Fibroblast of the conjunctiva (primary cell): ENCODE measurements at regions not wholly inside any gene's neighbourhood (a gene's known extent, or its start where the extent isn't known, plus 50 kb on each side); places are given as distances from the start of the nearest gene placed in this dataset.
A peak's percentile ranks its signal among the peaks of the same experiment; 100 is the strongest.

Experiments
- DNase-seq: peaks from one replicate; pipeline ENCODE4 v3.0.0-alpha.2; 2010; ENCODE audit warnings: low read depth

- DNase-seq, result no peak
Measured at GRCh38 chr18:33517950-33518349, 60.1 kb upstream of the ASXL3 start.

GRCh38 chr18:33513027-33513426 lies 65.0 kb upstream of the ASXL3 start:
- DNase-seq, result no peak

- DNase-seq, result no peak
Measured at GRCh38 chr18:33507019-33507418, 66.5 kb upstream of the CCDC178 start.

DNA sequence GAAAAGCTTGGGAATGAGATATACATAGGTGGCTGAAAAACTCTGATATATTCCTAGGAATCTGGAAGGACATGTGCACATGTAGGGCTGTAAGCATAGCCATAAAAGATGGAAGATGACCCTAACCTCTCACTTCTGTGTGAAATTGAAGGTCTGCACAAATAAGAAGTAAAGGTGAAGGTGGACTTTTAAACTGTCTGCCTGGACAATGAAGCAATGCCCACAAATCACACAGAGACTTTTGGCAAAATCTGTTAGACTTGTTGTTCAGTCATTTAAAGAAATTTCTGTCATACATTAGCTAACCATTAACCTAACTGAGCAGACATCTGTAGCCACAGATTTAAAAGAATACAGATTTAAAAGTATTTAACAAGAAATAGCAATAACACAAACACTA lies 65.3 kb upstream of the CCDC178 start:
- no peak for DNase-seq

DNA sequence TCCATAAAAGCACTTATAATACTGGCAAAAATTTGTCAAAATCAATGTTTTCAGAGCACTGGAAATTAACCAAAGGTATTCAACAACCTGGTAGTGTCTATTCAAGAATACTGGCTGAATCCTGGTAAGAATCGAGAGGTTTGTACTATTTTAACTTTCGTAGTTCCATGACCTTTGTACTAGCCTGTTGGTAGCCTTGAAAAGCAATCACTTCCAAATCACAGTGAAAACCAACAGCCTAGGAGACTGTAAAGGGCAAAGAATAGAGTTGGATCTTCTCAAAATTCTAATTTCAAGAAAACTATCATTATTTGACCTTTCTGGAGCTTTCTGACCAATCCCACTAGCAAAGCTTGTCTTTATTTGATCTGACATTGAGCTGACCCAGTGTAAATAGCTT lies 64.8 kb upstream of the CCDC178 start:
- DNase-seq, result no peak

DNA sequence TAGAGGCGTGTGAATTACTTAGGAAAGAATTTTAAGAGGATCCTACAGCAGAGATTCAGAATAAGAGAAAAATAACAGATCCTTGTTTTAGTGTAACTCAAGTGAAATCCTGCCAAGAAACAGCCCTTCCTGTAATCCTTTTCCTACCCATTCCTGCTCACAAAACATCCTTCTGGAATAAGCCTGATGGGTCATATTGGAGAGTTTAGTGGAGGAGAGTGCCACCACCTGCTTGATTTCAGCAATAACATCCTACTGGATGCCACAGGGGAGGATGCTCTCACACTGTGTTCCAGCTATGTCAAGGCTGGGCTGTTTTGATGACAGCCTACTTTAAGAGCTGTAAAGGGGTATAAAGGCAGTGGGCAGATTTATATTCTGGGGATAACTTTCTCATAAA lies 54.8 kb upstream of the CCDC178 start:
- DNase-seq, result peak; percentile 14
